ENCODE measurements at regions not wholly inside any gene's neighbourhood (a gene's known extent, or its start where the extent isn't known, plus 50 kb on each side); places are given as distances from the start of the nearest gene placed in this dataset.

- no peak for DNase-seq
Observed at GRCh38 chr12:19884021-19884492, 444.8 kb downstream of the AEBP2 start.

- no peak for DNase-seq
Observed at GRCh38 chr12:19885093-19885812, 446.0 kb downstream of the AEBP2 start.

GRCh38 chr12:19886065-19886464 is 446.8 kb downstream of the AEBP2 start:
- DNase-seq = no peak

GRCh38 chr12:19886639-19887064 is 447.4 kb downstream of the AEBP2 start:
- no peak for DNase-seq

GRCh38 chr12:19890024-19890423 is 450.7 kb downstream of the AEBP2 start:
- DNase-seq = no peak

GRCh38 chr12:19891936-19892591 is 452.8 kb downstream of the AEBP2 start:
- DNase-seq = no peak

GRCh38 chr12:19893514-19893913 is 454.2 kb downstream of the AEBP2 start:
- DNase-seq = no peak

- DNase-seq = no peak
Observed at GRCh38 chr12:19894050-19894449, 454.8 kb downstream of the AEBP2 start.

- no peak for DNase-seq
Observed at GRCh38 chr12:19894803-19895202, 455.5 kb downstream of the AEBP2 start.

GRCh38 chr12:19895246-19896020 is 456.1 kb downstream of the AEBP2 start:
- DNase-seq = no peak

GRCh38 chr12:19896041-19896440 is 456.7 kb downstream of the AEBP2 start:
- DNase-seq = no peak

GRCh38 chr12:19896534-19896933 is 457.2 kb downstream of the AEBP2 start:
- DNase-seq = no peak

GRCh38 chr12:19897900-19898408 is 458.7 kb downstream of the AEBP2 start:
- no peak for DNase-seq

- DNase-seq = no peak
Observed at GRCh38 chr12:19901841-19902240, 462.5 kb downstream of the AEBP2 start.

- DNase-seq = no peak
Observed at GRCh38 chr12:19904819-19905218, 463.5 kb upstream of the PDE3A start.

- DNase-seq = no peak
Observed at GRCh38 chr12:19908830-19909229, 459.5 kb upstream of the PDE3A start.

- no peak for DNase-seq
Observed at GRCh38 chr12:19909418-19909817, 458.9 kb upstream of the PDE3A start.

- no peak for DNase-seq
Observed at GRCh38 chr12:19910681-19911080, 457.7 kb upstream of the PDE3A start.

GRCh38 chr12:19912991-19913390 is 455.3 kb upstream of the PDE3A start:
- no peak for DNase-seq

- DNase-seq = peak; percentile 69
Observed at GRCh38 chr12:19915392-19916195, 452.7 kb upstream of the PDE3A start.

GRCh38 chr12:19916196-19916753 is 452.1 kb upstream of the PDE3A start:
- no peak for DNase-seq

GRCh38 chr12:19916974-19917373 is 451.4 kb upstream of the PDE3A start:
- DNase-seq = peak; percentile 5
